Vagina (tissue), 2 donors: ENCODE measurements at regions not wholly inside any gene's neighbourhood (a gene's known extent, or its start where the extent isn't known, plus 50 kb on each side); places are given as distances from the start of the nearest gene placed in this dataset.

Experiments
- CTCF ChIP-seq, 3 experiments: fragments of 450-650 bp in 2 of 3; fragments of 200-600 bp in 1 of 3; sonication (generic) in 1 of 3; IDR thresholded peaks; one replicate each; pipeline ENCODE4 v1.5.1; 2017 to 2019; ENCODE audit warnings: antibody characterized with exemption in 3 of 3, mild to moderate bottlenecking in 2 of 3, moderate library complexity in 2 of 3
- POLR2A ChIP-seq, 2 donors: fragments of 450-650 bp; IDR thresholded peaks; one replicate each; pipeline ENCODE4 v1.6.1; 2017; ENCODE audit warnings: antibody characterized with exemption in 2 of 2, mild to moderate bottlenecking in 2 of 2, moderate library complexity in 2 of 2
- POLR2AphosphoS5 ChIP-seq, 2 donors: sonication (generic); formaldehyde crosslinking; IDR thresholded peaks; one replicate each; pipeline ENCODE4 v1.9.0; 2017; ENCODE audit warnings: antibody characterized with exemption in 2 of 2, mild to moderate bottlenecking in 2 of 2, low read depth in 1 of 2; ENCODE audit not compliant: insufficient read depth in 1 of 2

GRCh38 chr5:39867923-39868322 lies 443.1 kb upstream of the DAB2 start:
- no peak for TF ChIP-seq POLR2AphosphoS5 (IDR thresholded peaks at IDR 0.05; ENCODE audit: insufficient read depth in 1 of 2, low read depth in 1 of 2)
- no peak for TF ChIP-seq POLR2A (IDR thresholded peaks at IDR 0.05)
- TF ChIP-seq CTCF (IDR thresholded peaks at IDR 0.05): no peak
